GM19240 (cell line): ENCODE measurements at regions not wholly inside any gene's neighbourhood (a gene's known extent, or its start where the extent isn't known, plus 50 kb on each side); places are given as distances from the start of the nearest gene placed in this dataset.
"Not testable (repeated sequence)": the region's sequence is repeated elsewhere in the genome, so short reads cannot be mapped to it uniquely, and the experiment has no call there.

Experiments
- DNase-seq: peaks from one replicate; pipeline ENCODE4 v3.0.0; 2011; ENCODE audit warnings: low spot score; ENCODE audit not compliant: insufficient read length

DNA sequence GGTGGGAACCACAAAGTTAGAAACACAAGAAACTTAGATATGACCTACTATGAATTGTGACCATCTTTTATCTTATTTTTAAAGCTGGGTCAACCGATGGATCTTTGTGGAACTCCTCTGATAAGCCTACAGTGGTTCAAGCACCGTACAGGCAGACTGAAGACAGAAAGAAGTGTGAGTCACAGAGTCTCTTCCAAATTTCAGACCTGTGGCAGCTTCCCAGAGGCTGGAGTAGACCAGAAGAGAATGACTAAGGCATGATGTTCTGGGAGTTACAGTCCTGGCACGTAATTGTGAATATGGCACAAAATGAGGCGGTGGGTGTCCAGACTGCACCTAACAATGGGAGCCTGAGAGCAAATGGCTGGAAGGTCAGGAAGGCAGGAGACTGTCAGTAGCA is 70.0 kb downstream of the LMO4 start:
- DNase-seq: no peak

GRCh38 chr1:87399264-87399663 is 70.6 kb downstream of the LMO4 start:
- no peak for DNase-seq

GRCh38 chr1:87399701-87400100 is 71.0 kb downstream of the LMO4 start:
- no peak for DNase-seq

DNA sequence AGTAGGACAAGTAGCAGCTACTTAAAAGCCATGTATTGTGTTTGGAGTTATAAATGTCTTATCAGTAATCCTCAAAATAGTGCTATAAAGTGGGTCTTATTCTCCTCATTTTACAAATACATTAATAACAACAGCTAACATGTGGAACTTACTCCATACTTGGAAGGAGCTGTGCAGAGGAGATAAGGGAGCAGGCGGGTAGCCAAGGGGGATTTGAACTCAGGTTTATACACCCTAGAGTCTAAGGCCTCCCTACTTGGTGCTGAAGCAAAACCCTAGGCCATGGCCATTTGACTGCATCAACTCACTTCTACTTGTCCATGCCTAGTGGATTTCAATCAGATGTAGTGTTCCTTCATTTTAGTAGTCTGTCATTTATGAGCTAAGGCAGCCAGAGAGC is 72.1 kb downstream of the LMO4 start:
- DNase-seq: no peak

GRCh38 chr1:87402241-87403002 is 73.7 kb downstream of the LMO4 start:
- DNase-seq: no peak

DNA sequence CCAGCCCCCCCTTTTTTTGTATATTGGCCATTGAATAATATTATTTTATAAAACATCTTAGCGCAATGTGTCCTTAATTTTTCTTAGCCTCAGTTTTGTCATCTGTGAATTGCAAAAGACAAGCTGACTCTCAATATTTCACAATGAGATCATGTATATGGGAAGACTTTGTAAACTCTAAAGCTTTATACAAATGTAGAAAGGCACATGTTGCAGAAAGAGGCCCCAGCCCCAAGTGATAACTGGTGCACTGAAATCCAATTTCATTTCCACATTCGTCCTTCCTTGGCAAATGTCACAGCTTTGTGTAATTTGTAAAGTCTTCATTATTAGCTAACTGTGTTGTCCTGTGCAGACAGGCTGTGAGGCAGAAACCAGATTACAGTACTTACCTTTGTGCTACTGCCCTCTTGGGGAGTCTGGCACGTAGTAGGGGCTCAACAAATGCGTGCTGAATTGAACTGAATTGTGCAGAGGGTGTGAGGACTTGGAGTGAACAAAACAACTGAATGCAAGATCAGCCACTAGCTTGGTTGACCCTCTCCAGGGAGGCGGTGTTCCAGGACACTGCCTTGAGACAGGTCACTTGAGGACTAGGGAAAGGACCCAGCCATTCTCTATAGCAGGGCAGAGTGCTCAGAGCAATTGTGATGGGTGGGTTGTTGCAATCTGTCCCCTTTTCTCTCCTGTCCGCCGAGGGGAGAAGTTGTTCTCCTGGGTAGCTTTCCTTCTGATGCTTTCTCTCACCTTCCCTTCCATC is 74.6 kb downstream of the LMO4 start:
- no peak for DNase-seq

DNA sequence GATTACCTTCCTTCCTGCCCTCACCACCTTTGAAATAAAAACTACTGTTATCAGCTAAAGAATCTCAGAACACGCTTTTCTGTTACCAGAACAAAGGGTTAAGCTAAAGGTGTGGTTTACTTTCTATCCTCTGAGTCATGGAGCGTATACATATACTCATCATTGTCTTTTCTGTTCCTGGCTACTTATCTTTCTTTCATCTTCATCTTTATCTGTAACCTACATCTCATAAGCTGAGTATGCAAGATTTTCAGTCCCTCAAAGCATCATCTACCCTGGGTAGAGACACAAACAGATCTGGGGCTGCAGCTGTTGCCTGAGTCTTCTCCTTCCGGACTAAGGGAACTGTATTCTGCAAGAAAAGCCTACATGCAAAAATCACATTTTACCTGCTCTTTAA is 75.6 kb downstream of the LMO4 start:
- no peak for DNase-seq

- no peak for DNase-seq
These were observed 80.1 kb downstream of the LMO4 start for GRCh38 chr1:87408665-87409248.

DNA sequence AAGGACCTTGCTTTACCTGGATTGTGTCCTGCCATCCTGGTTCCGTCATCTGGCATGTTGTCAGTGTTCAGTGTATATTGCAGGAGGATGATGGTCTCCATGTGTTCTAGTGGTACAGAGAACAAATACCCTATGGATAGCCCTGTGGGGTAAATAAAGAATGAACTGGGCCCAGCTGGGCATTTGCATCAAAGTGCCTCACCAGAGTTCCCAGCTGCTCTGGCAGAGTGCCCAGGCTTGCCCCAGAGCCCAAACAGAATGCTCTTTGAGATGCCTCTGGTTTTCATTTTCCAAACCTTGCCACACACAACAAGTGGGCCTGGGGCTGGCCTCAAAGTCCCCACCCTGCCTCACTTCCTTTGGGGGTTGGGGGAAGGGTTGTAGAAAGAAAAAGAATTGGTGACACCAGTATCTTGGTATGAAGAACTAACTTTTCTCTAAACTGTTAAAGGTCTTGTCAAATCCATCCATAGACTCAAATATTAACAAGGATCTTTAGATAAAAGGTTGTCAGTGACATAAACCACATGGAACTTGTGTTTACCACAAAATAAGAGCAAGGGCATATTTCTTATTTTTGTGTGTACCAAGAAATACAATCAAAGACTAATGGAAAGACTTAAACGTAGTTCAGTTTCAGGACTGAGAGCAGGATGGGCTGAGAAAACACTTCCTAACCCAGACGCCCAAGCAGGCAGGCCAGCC is 82.2 kb downstream of the LMO4 start:
- DNase-seq: no peak

DNA sequence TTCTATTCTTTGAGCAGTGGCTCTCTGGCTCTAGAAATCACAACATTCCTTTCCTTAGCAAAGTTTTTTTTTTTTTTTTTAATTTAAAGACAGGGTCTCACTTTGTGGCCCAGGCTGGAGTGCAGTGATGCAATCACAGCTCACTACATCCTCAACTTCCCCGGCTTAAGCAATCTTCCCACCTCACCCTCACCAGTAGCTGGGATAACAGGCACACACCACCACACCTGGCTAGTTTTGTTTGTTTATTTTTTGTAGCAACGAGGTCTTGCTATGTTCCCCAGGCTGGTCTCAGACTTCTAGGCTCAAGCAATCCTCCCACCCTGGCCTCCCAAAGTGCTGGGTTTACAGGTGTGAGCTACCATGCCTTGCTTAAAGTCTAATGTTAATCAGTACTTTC is 85.2 kb downstream of the LMO4 start:
- DNase-seq: not testable (repeated sequence)

DNA sequence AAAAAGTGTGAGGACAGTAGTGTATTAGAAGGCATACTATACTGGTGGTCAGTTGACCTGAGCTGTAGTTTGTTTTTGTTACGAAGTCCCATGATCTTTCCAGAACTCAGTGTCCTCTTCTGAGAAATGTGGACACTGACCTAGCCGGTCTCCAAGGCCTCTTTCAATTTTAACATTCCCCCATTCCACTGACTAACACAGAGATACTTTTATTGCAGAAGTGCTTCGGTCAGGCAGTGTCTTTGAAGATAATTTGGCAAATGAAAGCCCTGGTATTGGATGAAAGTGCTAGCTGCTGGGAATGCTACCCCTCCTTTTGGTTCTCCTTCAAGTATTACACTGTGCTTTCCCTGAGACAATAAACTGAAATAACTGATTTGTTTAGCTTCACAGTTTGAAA is 89.4 kb downstream of the LMO4 start:
- no peak for DNase-seq

DNA sequence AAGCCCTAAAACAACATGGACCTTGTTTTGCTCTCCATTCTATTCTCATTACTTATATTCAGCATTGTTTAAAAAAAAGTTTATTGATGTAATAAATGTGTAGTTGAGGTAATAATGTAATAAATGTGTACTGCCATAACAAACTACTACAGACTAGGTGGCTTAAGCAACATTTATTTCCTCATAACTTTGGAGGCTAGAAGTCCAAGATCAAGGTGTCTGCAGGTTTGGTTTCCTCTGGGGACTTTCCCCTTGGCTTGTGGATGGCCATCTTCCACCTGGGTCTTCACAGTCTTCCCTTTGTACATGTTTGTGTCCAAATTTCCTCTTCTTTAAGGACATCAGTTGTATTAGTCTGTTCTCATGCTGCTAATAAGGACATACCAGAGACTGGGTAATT is 93.1 kb downstream of the LMO4 start:
- no peak for DNase-seq

- no peak for DNase-seq
These were observed 95.9 kb downstream of the LMO4 start for GRCh38 chr1:87424541-87424940.

DNA sequence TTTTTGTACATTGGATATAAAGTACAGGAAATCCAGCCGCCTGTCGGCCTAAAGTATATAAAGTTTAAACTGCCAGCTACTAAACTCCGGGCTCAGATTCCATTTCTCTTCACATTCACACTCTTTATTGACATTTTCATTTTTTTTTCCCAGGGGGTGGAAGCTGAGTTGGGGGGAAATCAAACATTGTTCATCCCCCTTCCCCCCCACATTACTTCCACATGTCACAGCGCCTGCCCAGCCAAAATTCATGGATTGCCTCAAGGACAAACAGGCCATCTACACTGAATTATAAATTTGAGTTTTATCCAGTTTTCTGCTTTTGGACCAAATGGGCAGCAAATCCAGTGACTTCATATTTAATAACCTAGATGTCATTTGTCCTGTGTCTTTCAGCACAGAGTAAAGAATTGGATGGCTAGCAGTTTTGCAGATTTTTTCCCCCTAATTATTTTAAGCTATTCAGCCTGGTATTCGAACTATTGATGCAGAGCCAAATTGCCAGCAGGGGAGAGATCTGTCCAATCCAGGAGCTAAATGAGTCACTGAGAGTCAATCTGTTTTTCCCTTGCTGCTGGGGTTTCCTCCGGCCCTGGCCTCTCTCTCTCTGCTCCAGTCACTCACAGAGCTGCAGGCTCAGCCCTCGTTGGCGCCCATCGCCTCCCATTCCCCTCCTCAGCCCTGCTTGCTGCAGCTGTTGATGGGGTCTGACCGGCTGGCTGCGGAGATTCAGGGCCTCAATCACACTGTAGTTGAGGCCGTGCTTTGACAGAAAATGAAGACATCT is 98.0 kb downstream of the LMO4 start:
- no peak for DNase-seq

DNA sequence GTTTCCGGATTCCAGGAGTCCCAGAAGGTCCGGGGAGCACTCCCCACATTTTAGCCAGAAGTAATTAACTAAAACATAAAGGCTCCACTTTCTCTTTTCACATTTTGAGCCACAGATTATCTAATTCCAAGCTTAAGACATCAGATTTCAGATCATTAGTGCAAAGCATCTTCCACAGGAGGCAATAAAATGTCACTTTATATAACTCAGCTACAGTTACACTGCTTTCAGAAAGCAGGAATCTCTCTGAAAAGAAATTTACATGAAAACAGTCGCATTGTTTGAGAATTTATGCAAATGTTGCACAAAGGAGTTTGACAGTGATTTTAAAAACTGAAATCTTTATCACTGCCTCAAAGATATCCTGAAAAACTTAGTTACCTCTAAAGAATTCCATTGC is 99.7 kb downstream of the LMO4 start:
- DNase-seq: no peak

DNA sequence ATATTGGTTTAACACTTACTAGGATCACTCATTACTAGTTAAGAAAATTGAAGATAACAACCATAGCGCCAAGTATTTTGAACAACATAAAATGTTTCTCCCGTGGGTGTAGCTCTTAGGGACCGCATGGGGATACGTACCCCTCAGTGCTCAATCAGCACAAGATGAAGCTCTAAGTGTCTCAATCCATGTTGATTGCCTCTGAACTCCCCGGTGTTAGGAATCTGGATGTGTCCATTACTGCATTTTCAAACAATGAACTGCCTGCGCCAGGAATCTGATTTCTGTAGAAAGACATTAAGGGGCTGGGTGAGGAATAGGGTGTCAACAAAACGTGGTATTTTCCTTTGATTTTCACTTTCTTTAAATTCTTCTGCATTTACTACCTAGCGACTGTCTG is 100.2 kb downstream of the LMO4 start:
- DNase-seq: no peak

GRCh38 chr1:87432685-87433084 is 104.0 kb downstream of the LMO4 start:
- DNase-seq: no peak

- DNase-seq: not testable (repeated sequence)
These were observed 104.4 kb downstream of the LMO4 start for GRCh38 chr1:87433101-87433500.

DNA sequence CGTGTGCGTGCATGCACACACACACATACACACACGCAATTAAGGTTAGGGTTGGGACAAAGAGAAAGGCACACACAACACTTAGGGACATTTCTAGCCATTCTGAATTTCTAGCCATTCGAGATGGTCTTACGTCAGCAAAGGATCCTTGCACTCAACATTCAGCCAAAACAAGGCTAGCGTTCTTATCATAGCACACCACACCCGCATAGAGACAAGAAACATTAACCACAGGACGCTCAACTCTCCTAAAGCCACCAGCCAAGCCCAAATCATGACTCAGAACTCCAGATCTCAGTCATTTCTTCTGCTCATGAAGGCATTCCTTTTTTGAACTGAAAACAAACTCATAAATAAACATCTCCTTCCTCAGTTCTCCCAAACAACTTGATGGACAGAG is 106.8 kb downstream of the LMO4 start:
- no peak for DNase-seq

DNA sequence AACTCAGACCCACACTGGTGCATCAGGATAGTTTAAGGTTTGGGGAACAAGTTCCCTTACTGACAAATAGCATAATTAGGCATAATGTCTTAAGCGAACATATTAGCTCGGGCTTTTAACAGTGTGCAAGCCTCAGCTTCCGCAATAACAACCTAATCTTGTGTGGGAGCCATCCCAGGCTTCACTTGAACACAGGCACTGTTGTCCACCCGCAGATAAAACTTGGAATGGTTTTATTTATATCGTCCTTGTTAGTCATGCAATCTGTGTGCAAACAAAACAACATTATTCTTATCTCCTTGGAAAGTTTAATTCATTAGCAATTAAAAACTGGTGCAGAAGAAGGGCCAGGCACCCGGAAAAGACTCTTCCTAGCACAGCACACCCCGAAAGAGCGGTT is 107.4 kb downstream of the LMO4 start:
- not testable (repeated sequence) for DNase-seq

- no peak for DNase-seq
These were observed 107.9 kb downstream of the LMO4 start for GRCh38 chr1:87436534-87436933.
